Sigmoid colon (tissue), 6 donors: ENCODE measurements at regions not wholly inside any gene's neighbourhood (a gene's known extent, or its start where the extent isn't known, plus 50 kb on each side); places are given as distances from the start of the nearest gene placed in this dataset.

Experiments
- DNase-seq: peaks from one replicate; pipeline ENCODE4 v3.0.0-alpha.2; 2019
- H3K27ac ChIP-seq, 4 donors: fragments of 200-600 bp; sonication (generic); one replicate each; pipeline ENCODE4 v1.5.1; 2016 to 2019; ENCODE audit warnings: mild to moderate bottlenecking in 1 of 4
- H3K27me3 ChIP-seq, 3 donors: fragments of 200-600 bp; sonication (generic); one replicate each; pipeline ENCODE4 v1.5.1; 2019; ENCODE audit warnings: mild to moderate bottlenecking in 1 of 3
- H3K36me3 ChIP-seq, 4 donors: fragments of 200-600 bp; sonication (generic); one replicate each; pipeline ENCODE4 v1.5.1; 2016 to 2019
- H3K4me1 ChIP-seq, 4 donors: fragments of 200-600 bp; sonication (generic); one replicate each; pipeline ENCODE4 v1.5.1; 2017 to 2019
- H3K4me3 ChIP-seq, 4 donors: fragments of 200-600 bp; sonication (generic); one replicate each; pipeline ENCODE4 v1.5.1; 2017 to 2019; ENCODE audit warnings: mild to moderate bottlenecking in 2 of 4, moderate library complexity in 1 of 4
- H3K9me3 ChIP-seq, 4 donors: fragments of 200-600 bp in 3 of 4; sonication (generic) in 3 of 4; one replicate each; pipeline versions ENCODE4 v1.5.1 to v1.6.1; 2013 to 2019
- EP300 ChIP-seq, 4 donors: sonication (generic); formaldehyde crosslinking; IDR thresholded peaks; one replicate each; pipeline ENCODE4 v1.6.1; 2017; ENCODE audit warnings: antibody characterized with exemption in 4 of 4
- POLR2A ChIP-seq, 2 donors: fragments of 450-650 bp; IDR thresholded peaks; one replicate each; pipeline ENCODE4 v1.6.1; 2016; ENCODE audit warnings: antibody characterized with exemption in 2 of 2, mild to moderate bottlenecking in 2 of 2, moderate library complexity in 2 of 2
- POLR2AphosphoS5 ChIP-seq, 4 donors: sonication (generic); formaldehyde crosslinking; IDR thresholded peaks; one replicate each; pipeline ENCODE4 v1.6.1; 2017; ENCODE audit warnings: antibody characterized with exemption in 4 of 4
- WGBS, 2 donors: extraction: QIAGEN DNeasy Blood & Tissue Kit; methylation state at CpG; one replicate each; pipeline ENCODE4 v1.1.7; 2013; 5-methylcytosine and 5-hydroxymethylcytosine counted together
- intact Hi-C: fragments of 100-400 bp; cut with DNase I; formaldehyde crosslinking; loops from one replicate; pipeline ENCODE4 v1.15.1; 2023
- TF ChIP-seq, protein P1 (sequence below), 4 experiments: fragments of 450-650 bp in 3 of 4; fragments of 200-600 bp in 1 of 4; IDR thresholded peaks; one replicate each; pipeline ENCODE4 v1.5.1; 2016 to 2019; ENCODE audit warnings: antibody characterized with exemption in 4 of 4, mild to moderate bottlenecking in 3 of 4, moderate library complexity in 2 of 4
- donor health status: healthy with polysubstance abuse.
- donor health status: healthy.

DNA sequence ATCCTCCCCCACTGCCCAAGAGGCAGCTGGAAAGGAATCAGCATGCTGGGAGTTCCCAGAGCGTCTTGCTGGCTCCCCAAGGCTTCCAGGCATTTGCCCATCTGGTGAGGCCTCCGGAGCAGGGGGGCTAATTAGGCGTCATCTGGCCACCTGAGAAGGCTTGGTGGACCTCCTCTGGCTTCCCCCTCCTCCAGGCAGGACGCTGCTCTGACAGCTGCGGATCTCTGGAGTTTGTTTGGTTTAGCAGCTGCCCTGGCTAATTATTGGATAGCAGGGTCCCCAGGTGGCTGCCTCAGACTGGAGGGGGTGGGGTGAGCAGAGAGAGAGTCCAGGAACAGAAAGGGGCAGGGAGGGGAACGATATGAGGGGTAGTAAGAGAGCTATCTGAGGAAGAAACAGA, 425.2 kb upstream of the MEX3C start:
- Histone ChIP-seq H3K4me1 (peaks cover 0 to under 1% (median 0%) of the 10 kb centered on the region in 4 donors), H3K27ac (no peak overlapping the region), H3K36me3 (no peaks in the 10 kb centered on the region), H3K4me3 (no peak overlapping the region), H3K27me3 (peaks cover 0 to 14% (median 0%) of the 10 kb centered on the region in 3 donors), H3K9me3 (no peaks in the 10 kb centered on the region)
- no peak for TF ChIP-seq EP300 (IDR thresholded peaks at IDR 0.05)
- TF ChIP-seq POLR2AphosphoS5 (IDR thresholded peaks at IDR 0.05): no peak
- no peak for TF ChIP-seq POLR2A (IDR thresholded peaks at IDR 0.05)
- TF ChIP-seq, protein P1, sequence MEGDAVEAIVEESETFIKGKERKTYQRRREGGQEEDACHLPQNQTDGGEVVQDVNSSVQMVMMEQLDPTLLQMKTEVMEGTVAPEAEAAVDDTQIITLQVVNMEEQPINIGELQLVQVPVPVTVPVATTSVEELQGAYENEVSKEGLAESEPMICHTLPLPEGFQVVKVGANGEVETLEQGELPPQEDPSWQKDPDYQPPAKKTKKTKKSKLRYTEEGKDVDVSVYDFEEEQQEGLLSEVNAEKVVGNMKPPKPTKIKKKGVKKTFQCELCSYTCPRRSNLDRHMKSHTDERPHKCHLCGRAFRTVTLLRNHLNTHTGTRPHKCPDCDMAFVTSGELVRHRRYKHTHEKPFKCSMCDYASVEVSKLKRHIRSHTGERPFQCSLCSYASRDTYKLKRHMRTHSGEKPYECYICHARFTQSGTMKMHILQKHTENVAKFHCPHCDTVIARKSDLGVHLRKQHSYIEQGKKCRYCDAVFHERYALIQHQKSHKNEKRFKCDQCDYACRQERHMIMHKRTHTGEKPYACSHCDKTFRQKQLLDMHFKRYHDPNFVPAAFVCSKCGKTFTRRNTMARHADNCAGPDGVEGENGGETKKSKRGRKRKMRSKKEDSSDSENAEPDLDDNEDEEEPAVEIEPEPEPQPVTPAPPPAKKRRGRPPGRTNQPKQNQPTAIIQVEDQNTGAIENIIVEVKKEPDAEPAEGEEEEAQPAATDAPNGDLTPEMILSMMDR (IDR thresholded peaks at IDR 0.05): no peak
- intact Hi-C loops: loop anchor here (5.0 kb wide), 1 partner anchor 510 kb away; no protein-coding TSS in a partner anchor
- 18 to 21% methylated on average over 6 of the region's 6 CpGs for WGBS, 2 donors
- DNase-seq: no peak

DNA sequence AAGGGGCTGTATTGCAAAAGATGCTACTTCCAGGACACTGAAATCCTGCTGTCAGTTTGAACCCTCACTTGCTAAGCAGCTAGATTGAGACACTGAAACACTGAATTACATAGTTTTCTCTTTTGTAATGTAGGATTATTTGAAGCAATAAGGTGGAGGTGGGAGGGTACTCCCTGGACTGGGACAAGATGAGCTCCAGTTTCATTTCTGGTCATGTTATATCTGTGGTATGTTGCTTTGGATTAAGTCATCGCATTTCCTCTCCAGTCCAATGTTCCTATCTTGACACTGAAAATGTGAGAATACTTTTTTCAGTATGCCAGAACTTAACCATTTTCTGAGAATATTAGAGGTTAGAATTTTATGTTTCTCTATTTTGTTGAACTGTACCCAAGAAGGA, 426.2 kb upstream of the MEX3C start:
- no peak for TF ChIP-seq EP300 (IDR thresholded peaks at IDR 0.05)
- no peak for TF ChIP-seq POLR2A (IDR thresholded peaks at IDR 0.05)
- no peak for TF ChIP-seq POLR2AphosphoS5 (IDR thresholded peaks at IDR 0.05)
- TF ChIP-seq, protein P1 (IDR thresholded peaks at IDR 0.05): no peak
- Histone ChIP-seq H3K9me3 (no peaks in the 10 kb centered on the region), H3K27me3 (peaks cover 0 to 14% (median 0%) of the 10 kb centered on the region in 3 donors), H3K4me3 (no peak overlapping the region), H3K36me3 (no peaks in the 10 kb centered on the region), H3K27ac (no peak overlapping the region), H3K4me1 (no peaks in the 10 kb centered on the region)
- WGBS, 2 donors: 89 to 94% methylated on average over 1 of the region's 1 CpG
- intact Hi-C loops: loop anchor here (5.0 kb wide), 1 partner anchor 511 kb away; no protein-coding TSS in a partner anchor
- DNase-seq: no peak

DNA sequence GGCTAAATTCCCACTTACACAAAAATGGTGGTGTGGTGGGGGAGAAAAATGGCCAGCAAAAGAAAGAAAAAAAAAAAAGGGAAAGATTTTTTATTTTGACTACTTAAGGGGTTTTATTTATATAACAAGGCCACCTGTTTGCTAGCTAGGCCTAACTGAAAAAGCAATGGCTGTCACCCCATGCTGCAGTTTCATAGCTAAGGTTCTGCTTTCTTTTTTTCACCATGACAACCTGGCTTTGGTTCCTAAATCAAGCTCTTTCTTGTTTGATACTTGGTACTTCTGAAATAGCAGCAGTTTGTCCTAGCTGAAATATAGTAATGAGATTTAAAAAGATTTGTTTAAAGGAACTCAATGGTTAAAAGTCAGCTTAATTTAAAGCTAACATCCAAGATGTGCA, 433.2 kb upstream of the MEX3C start:
- Histone ChIP-seq H3K4me1 (no peaks in the 10 kb centered on the region), H3K27ac (no peak overlapping the region), H3K4me3 (no peak overlapping the region), H3K36me3 (no peaks in the 10 kb centered on the region), H3K9me3 (no peaks in the 10 kb centered on the region), H3K27me3 (no peaks in the 10 kb centered on the region)
- no peak for TF ChIP-seq POLR2A (IDR thresholded peaks at IDR 0.05)
- no peak for TF ChIP-seq EP300 (IDR thresholded peaks at IDR 0.05)
- TF ChIP-seq, protein P1 (IDR thresholded peaks at IDR 0.05): no peak
- TF ChIP-seq POLR2AphosphoS5 (IDR thresholded peaks at IDR 0.05): no peak
- DNase-seq: no peak
- intact Hi-C loops: no loop called here

DNA sequence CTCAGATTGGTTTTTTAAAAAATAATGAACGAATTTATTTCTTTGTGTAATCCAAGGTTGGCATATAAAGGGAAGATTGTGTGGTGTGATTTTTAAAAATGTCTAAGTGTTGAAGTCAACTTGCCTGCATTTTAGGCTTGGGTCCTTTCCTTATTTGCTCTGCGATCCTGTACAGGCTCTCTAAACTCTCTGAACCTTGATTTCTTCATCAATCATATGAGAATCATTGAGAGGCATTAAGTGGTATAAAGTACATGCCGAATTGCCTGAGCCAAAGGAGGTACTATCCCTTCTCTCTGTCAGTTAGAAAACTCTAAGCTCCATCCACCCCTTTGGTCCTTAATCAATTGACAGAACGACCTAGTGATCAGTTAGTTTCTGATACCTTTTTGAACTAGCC, 440.4 kb upstream of the MEX3C start:
- DNase-seq: no peak
- TF ChIP-seq POLR2AphosphoS5 (IDR thresholded peaks at IDR 0.05) (no peak), POLR2A (IDR thresholded peaks at IDR 0.05) (no peak), EP300 (IDR thresholded peaks at IDR 0.05) (no peak)
- TF ChIP-seq, protein P1 (IDR thresholded peaks at IDR 0.05): no peak
- Histone ChIP-seq H3K4me1 (no peaks in the 10 kb centered on the region), H3K36me3 (no peaks in the 10 kb centered on the region), H3K9me3 (no peaks in the 10 kb centered on the region), H3K27me3 (no peaks in the 10 kb centered on the region), H3K4me3 (no peak overlapping the region), H3K27ac (no peak overlapping the region)
- intact Hi-C loops: no loop called here
- 64 to 75% methylated on average over 4 of the region's 4 CpGs for WGBS, 2 donors

DNA sequence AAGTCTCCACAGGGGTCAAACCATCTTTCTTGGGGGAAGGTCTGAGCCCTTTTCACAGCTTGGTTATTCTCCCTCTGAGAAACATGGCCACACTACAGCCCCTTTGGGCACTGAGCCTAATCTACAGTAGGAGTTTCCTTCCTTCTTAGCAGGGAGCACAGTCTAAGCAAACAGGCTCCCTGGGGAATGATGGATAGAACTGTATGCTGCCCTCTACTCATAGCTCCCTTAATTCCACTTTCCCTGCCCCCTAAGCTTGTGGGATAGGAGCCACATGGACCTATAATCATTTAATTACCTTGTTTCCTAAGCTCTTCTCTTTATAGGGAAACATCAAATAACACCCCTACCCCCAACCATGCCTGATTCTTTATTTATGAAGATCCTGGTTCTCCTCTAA, 442.1 kb upstream of the MEX3C start:
- Histone ChIP-seq H3K4me3 (no peak overlapping the region), H3K9me3 (no peaks in the 10 kb centered on the region), H3K27ac (no peak overlapping the region), H3K27me3 (no peaks in the 10 kb centered on the region), H3K36me3 (no peaks in the 10 kb centered on the region), H3K4me1 (no peaks in the 10 kb centered on the region)
- DNase-seq: no peak
- no peak for TF ChIP-seq POLR2A (IDR thresholded peaks at IDR 0.05)
- TF ChIP-seq POLR2AphosphoS5 (IDR thresholded peaks at IDR 0.05): no peak
- TF ChIP-seq, protein P1 (IDR thresholded peaks at IDR 0.05): no peak
- no peak for TF ChIP-seq EP300 (IDR thresholded peaks at IDR 0.05)
- intact Hi-C loops: no loop called here
